ENCODE measurements at regions not wholly inside any gene's neighbourhood (a gene's known extent, or its start where the extent isn't known, plus 50 kb on each side); places are given as distances from the start of the nearest gene placed in this dataset.
"Not testable (repeated sequence)": the region's sequence is repeated elsewhere in the genome, so short reads cannot be mapped to it uniquely, and the experiment has no call there.

GRCh38 chr1:221563476-221563921 lies 178.4 kb downstream of the DUSP10 start:
- DNase-seq (ENCODE audit: low read depth in 2 of 2) = no peak

- no peak for DNase-seq (ENCODE audit: low read depth in 2 of 2)
Measured at GRCh38 chr1:221564891-221565290, 177.0 kb downstream of the DUSP10 start.

GRCh38 chr1:221565711-221566110 lies 176.2 kb downstream of the DUSP10 start:
- no peak for DNase-seq (ENCODE audit: low read depth in 2 of 2)

GRCh38 chr1:221567859-221568507 lies 173.9 kb downstream of the DUSP10 start:
- no peak for DNase-seq (ENCODE audit: low read depth in 2 of 2)

DNA sequence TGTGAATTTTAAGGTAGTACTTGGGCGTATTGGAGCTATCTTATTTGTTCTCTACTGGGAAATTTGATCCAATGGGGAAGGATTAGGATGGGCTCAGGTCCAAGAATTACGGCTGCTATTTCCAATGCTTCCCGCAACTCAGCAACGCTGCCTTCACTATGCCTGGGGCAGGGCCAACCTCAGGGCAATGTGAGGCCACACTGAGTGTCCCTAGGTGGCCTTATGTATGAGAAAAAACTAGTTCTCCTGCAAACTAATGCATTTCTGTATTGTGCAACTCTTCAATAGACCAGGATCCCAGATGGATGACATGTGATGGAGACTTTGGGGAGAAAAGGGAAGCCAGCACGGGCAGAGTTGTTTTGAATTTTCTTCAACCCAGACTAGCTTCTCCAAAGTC lies 168.1 kb downstream of the DUSP10 start:
- DNase-seq (ENCODE audit: low read depth in 2 of 2) = no peak

- DNase-seq (ENCODE audit: low read depth in 2 of 2) = no peak
Measured at GRCh38 chr1:221574529-221574928, 167.4 kb downstream of the DUSP10 start.

DNA sequence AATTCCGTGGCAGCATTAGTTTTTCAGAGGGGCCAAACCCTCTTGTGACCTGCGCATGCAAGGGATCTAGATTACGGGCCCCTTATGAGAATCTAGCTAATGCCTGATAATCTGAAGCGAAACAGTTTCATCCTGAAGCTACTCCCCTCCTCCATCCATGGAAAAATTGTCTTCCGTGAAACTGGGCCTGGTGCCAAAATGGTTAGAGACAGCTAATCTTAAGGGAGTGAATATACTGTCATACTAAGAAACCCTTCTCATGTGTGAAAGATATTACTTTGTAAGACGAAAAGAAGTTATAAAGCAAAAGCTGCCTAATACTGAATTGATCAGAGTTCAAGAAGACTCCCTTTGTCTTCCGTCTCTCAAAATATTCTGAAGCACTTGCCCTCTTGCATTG lies 166.3 kb downstream of the DUSP10 start:
- peak in 1 of 2 donors; percentile 3 for DNase-seq (ENCODE audit: low read depth in 2 of 2)

DNA sequence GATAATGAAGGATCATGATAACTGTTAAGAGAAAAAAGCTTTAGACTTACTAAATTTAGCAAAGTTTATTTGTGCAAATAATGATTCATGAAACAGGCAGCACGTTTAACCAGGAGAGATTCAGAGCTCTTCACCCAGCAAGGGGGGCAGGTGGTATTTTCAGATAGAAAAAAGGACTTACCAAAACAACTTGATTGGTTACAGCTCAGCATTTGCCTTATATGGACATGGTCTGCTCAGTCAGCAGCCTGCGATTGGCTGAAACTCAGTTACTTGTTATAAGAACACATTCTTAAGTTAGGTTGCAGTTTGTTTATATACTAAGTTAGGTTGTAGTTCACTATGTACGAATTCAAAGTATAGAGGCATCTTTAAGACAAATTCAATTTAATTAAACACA lies 165.6 kb downstream of the DUSP10 start:
- DNase-seq (ENCODE audit: low read depth in 2 of 2) = peak in 1 of 2 donors; percentile 6

DNA sequence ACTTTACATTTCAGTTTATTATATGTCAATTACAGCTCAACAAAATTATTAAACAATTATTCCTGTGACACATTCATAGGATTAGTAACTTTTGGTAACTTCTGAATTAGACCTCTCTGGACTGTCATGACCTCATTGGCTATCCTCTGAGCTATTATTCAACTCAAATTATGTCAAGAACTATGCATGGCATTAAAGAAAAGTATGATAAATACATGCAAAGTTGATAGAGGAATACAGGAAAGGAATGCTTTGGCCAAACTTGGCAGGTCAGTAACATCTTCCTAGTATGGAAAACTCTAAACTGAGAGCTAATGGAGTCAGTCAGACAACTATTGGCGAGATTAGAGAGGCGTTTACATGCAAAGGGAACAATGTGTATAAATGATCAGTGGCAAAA lies 158.4 kb downstream of the DUSP10 start:
- no peak for DNase-seq (ENCODE audit: low read depth in 2 of 2)

DNA sequence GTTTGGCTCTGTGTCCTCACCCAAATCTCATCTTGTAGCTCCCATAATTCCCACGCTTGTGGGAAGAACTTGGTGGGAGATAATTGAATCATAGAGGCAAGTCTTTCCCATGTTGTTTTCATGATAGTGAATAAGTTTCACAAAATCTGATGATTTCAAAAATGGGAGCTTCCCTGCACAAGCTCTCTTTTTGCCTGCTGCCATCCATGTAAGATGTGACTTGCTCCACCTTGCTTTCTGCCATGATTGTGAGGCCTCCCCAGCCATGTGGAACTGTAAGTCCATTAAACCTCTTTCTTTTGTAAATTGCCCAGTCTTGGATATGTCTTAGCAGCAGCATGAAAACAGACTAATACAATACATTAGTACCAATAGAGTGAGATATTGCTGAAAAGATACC lies 154.9 kb downstream of the DUSP10 start:
- not testable (repeated sequence) for DNase-seq (ENCODE audit: low read depth in 2 of 2)

- not testable (repeated sequence) for DNase-seq (ENCODE audit: low read depth in 2 of 2)
Measured at GRCh38 chr1:221591250-221591649, 150.6 kb downstream of the DUSP10 start.

GRCh38 chr1:221594576-221594975 lies 147.3 kb downstream of the DUSP10 start:
- no peak for DNase-seq (ENCODE audit: low read depth in 2 of 2)

DNA sequence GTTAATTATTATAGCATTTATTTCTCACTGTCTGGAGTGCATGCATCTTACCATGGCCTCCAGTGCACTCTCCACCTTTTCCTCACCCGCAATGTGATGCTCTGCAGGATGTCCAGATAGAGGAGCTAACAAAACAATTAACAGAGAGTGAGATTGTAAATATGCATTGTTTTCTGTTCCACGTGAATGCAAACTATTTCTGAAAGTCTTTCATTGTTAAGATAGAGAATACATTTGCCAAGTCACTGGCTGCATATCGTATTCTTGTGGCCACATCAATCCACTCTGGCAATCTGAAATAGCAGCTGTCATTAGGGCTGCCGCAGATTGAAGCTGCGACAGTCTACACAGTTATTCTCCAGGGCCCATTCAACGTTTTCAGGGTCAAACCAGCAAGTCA lies 143.8 kb downstream of the DUSP10 start:
- DNase-seq (ENCODE audit: low read depth in 2 of 2) = no peak

DNA sequence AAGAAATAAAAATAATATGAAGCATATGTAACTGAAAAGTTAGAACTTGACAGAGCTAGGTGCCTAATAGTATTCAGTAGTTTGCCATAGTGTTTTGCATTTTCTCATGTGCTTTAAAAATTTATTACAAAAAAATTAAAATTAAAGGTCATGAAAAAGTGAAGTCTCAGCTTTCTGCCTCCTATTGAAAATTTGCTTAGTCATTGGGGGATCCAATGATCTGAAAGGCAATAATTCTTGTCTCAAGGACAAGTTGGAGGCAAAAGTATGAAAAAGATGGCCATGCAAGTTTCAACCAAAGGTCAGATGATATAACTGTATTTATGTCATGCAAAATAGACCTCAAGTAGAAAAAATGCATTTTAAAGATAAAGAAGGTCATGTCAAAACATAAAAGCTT lies 140.7 kb downstream of the DUSP10 start:
- no peak for DNase-seq (ENCODE audit: low read depth in 2 of 2)

DNA sequence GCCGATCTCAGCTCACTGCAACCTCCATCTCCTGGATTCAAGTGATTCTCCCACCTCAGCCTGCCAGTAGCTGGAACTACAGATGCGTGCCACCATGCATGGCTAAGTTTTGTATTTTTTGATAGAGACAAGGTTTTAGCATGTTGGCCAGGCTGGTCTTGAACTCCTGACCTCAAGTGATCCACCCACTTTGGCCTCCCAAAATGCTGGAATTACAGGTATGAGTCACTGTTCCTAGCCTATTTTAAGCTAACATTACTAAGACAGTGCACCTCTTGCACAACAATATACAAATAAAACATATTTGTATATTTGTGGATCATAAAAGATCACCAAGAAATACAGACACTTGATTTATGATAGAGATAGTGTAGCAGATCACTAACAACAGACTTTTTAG lies 139.1 kb downstream of the DUSP10 start:
- no peak for DNase-seq (ENCODE audit: low read depth in 2 of 2)

- not testable (repeated sequence) for DNase-seq (ENCODE audit: low read depth in 2 of 2)
Measured at GRCh38 chr1:221604390-221604789, 137.5 kb downstream of the DUSP10 start.

DNA sequence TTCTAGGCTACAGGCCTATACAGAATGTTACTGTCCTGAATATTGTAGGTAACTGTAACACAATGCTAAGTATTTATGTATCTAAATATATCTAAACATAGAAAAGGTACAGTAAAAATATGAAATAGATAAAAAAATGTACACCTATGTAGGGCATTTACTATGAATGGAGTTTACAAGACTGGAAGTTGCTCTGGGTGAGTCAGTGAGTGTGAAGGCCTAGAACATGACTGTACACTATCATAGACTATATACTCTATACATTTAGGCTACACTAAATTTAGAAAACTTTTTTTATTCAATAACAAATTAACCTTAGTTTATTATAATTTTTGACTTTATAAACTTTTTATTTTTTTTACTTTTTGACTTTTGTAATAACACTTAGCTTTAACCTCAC lies 136.9 kb downstream of the DUSP10 start:
- DNase-seq (ENCODE audit: low read depth in 2 of 2) = no peak

DNA sequence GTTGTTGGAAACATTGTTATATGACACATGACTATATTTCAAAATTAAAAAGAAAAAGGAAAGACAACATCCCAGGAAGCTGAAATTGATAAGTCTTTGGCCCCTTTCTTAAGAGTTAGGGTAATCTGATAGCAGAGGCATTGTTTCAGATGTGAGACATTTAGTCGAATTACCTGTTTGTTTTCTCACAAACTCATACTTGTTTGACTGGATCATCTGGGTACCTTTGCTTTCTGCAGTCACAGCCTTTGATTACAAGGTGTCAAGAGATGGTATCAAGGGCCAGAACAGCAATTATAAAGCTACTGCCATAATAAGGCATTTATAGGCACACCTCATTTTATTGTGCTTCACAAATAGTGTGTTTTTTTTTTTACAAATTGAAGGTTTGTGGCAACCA lies 136.3 kb downstream of the DUSP10 start:
- DNase-seq (ENCODE audit: low read depth in 2 of 2) = no peak

DNA sequence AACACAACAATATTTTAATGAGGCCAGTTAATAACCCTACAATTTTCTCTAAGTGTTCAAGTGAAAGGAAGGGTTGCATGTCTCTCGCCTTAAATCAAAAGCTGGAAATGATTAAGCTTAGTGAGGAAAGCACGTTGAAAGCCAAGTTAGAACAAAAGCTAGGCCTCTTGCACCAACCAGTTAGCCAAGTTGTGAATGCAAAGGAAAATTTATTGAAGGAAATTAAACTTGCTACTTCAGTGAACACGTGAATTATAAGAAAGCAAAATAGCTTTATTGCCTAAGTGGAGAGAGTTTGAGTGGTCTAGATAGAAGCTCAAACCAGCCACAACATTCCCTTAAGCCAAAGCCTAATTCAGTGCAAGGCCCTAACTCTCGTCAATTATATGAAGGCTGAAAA lies 135.6 kb downstream of the DUSP10 start:
- DNase-seq (ENCODE audit: low read depth in 2 of 2) = no peak

- DNase-seq (ENCODE audit: low read depth in 2 of 2) = no peak
Measured at GRCh38 chr1:221608835-221609320, 133.0 kb downstream of the DUSP10 start.

- no peak for DNase-seq (ENCODE audit: low read depth in 2 of 2)
Measured at GRCh38 chr1:221611656-221612046, 130.2 kb downstream of the DUSP10 start.

- peak; percentile 43 to 73 for DNase-seq (ENCODE audit: low read depth in 2 of 2)
Measured at GRCh38 chr1:221612047-221612777, 129.7 kb downstream of the DUSP10 start.
